Motor neuron (in vitro differentiated cells): ENCODE measurements at regions not wholly inside any gene's neighbourhood (a gene's known extent, or its start where the extent isn't known, plus 50 kb on each side); places are given as distances from the start of the nearest gene placed in this dataset.

Experiments used
- ATAC-seq, 8 experiments: fragments of 200-7000 bp; cut with Tn5 transposase; replicated peaks in 6 of 8; 2 replicates each; pipeline ENCODE4 v1.8.0; 2021; ENCODE audit warnings: mild to moderate bottlenecking in 8 of 8, moderate library complexity in 8 of 8
- H3K27ac ChIP-seq, 2 donors: fragments of 250-450 bp; sonication (Bioruptor Pico); 2 replicates each; pipeline ENCODE4 v1.9.0; 2021; ENCODE audit warnings: antibody characterized with exemption in 2 of 2, mild to moderate bottlenecking in 2 of 2, moderate library complexity in 1 of 2
- H3K4me1 ChIP-seq, 2 donors: fragments of 250-450 bp; sonication (Bioruptor Pico); replicated peaks in 1 of 2; 2 replicates each; pipeline ENCODE4 v1.6.1; 2021; ENCODE audit warnings: antibody characterized with exemption in 2 of 2, mild to moderate bottlenecking in 2 of 2, moderate library complexity in 1 of 2
- H3K4me3 ChIP-seq, 5 donors: fragments of 250-450 bp; sonication (Bioruptor Pico); 2 replicates each; pipeline ENCODE4 v1.9.0; 2021; ENCODE audit warnings: antibody characterized with exemption in 5 of 5, mild to moderate bottlenecking in 5 of 5, moderate library complexity in 4 of 5
- WGBS, 10 experiments: fragments of 450-650 bp; shearing (Covaris generic); methylation state at CpG; one replicate each; pipeline ENCODE4 v1.0.0; 2022; 5-methylcytosine and 5-hydroxymethylcytosine counted together
- in situ Hi-C, 9 experiments: fragments of 400-800 bp; cut with MboI; loops; one replicate each; pipeline ENCODE4 v1.15.0; 2021; ENCODE audit warnings: low sequenced_read_pairs in 9 of 9, low pct_unique_long_range_greater_than_20kb in 2 of 9; ENCODE audit not compliant: unreplicated experiment in 9 of 9

DNA sequence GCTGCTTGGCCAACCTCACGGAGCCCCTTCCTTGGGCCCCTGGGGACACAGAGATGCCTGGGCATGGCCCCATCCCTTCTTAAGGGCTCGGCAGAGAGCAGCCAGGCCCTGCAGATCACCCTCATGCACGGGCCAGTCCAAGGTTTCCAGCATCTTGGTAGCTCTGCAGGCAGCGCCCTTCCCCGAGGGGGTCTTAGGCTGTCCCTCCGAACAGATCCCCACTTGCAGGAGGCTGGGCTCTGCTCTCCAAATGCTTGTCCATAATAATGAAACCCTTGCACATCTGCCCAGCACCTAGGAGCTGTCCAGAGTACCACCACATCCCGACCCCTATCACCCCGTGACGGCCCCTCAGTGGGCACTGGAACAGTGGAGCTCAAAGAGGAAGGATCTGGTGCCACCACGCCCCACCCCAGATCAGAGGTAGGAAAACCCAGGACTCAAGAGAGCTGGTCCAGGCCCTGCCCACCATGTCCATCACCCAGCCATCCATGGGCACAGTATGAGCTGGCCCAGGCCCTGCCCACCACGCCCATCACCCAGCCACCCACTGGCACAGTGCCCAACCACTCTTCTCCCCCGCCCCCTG lies 92.5 kb upstream of the PRR5 start:
- WGBS, 10 experiments, result 42 to 100% (median 97%) methylated on average over 1 to 7 of the region's 12 CpGs; no CpG with 5 or more reads in 6 of the 10 experiments
- peaks cover 24% of the 10 kb centered on the region in 2 donors for H3K4me1 ChIP-seq
- ATAC-seq, result peak in 5 of 8 experiments; percentile 4 to 53 (median 31)
- in situ Hi-C loops, result loop anchor here in 1 of 9 experiments (25.0 kb wide), 1 partner anchor 522 kb away; no protein-coding TSS in a partner anchor
- no peak overlapping the region for H3K4me3 ChIP-seq
- no peak overlapping the region for H3K27ac ChIP-seq

GRCh38 chr22:44608597-44609399 lies 93.2 kb upstream of the PRR5 start:
- 20 to 51% (median 32%) methylated on average over 1 to 3 of the region's 13 CpGs; no CpG with 5 or more reads in 6 of the 10 experiments for WGBS, 10 experiments
- Histone ChIP-seq H3K27ac (no peak overlapping the region), H3K4me1 (peaks cover 24 to 25% of the 10 kb centered on the region in 2 donors), H3K4me3 (no peak overlapping the region)
- in situ Hi-C loops, result loop anchor here in 1 of 9 experiments (25.0 kb wide), 1 partner anchor 521 kb away; no protein-coding TSS in a partner anchor
- peak; percentile 66 to 86 (median 82) for ATAC-seq

GRCh38 chr22:44606126-44606525 lies 95.9 kb upstream of the PRR5 start:
- in situ Hi-C loops, result loop anchor here in 1 of 9 experiments (25.0 kb wide), 1 partner anchor 519 kb away; no protein-coding TSS in a partner anchor
- 20 to 64% (median 53%) methylated on average over 1 to 6 of the region's 12 CpGs; no CpG with 5 or more reads in 4 of the 10 experiments for WGBS, 10 experiments
- no peak overlapping the region for H3K4me3 ChIP-seq
- H3K27ac ChIP-seq, result no peak overlapping the region
- ATAC-seq, result peak in 2 of 8 experiments; percentile 22 to 23
- H3K4me1 ChIP-seq, result peaks cover 28 to 29% of the 10 kb centered on the region in 2 donors

- H3K4me1 ChIP-seq, result peaks cover 28 to 29% of the 10 kb centered on the region in 2 donors
- H3K27ac ChIP-seq, result no peak overlapping the region
- no peak overlapping the region for H3K4me3 ChIP-seq
- no peak for ATAC-seq
- in situ Hi-C loops, result loop anchor here in 1 of 9 experiments (25.0 kb wide), 1 partner anchor 518 kb away; no protein-coding TSS in a partner anchor
- WGBS, 10 experiments, result 42 to 95% (median 66%) methylated on average over 2 to 6 of the region's 9 CpGs; no CpG with 5 or more reads in 4 of the 10 experiments
Measured at GRCh38 chr22:44605486-44605885, 96.5 kb upstream of the PRR5 start.

GRCh38 chr22:44604991-44605390 lies 97.0 kb upstream of the PRR5 start:
- in situ Hi-C loops, result loop anchor here in 1 of 9 experiments (25.0 kb wide), 1 partner anchor 518 kb away; no protein-coding TSS in a partner anchor
- ATAC-seq, result peak in 1 of 8 experiments; percentile 19
- Histone ChIP-seq H3K4me3 (no peak overlapping the region), H3K4me1 (peaks cover 28 to 29% of the 10 kb centered on the region in 2 donors), H3K27ac (no peak overlapping the region)
- 60 to 100% (median 89%) methylated on average over 1 to 3 of the region's 6 CpGs; no CpG with 5 or more reads in 4 of the 10 experiments for WGBS, 10 experiments

DNA sequence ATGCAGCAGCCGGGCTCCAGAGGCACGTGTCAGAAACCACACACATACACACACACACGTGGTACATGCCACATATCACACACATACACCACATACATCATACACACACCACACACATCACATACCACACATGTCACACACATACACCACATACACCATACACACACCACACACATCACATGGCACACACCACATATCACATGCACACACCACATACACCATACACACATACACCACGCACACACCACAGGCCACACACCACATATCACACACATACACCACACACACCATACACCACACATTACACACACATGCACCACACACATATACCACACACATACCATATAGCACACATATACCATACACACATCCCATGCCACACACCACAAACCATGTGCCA lies 97.5 kb upstream of the PRR5 start:
- no peak overlapping the region for H3K4me3 ChIP-seq
- peaks cover 28 to 29% of the 10 kb centered on the region in 2 donors for H3K4me1 ChIP-seq
- 90 to 100% (median 90%) methylated on average over 2 to 3 of the region's 4 CpGs; no CpG with 5 or more reads in 7 of the 10 experiments for WGBS, 10 experiments
- ATAC-seq, result no peak
- H3K27ac ChIP-seq, result no peak overlapping the region
- in situ Hi-C loops, result loop anchor here in 1 of 9 experiments (25.0 kb wide), 1 partner anchor 517 kb away; no protein-coding TSS in a partner anchor

- ATAC-seq, result no peak
- H3K27ac ChIP-seq, result no peak overlapping the region
- peaks cover 22 to 26% of the 10 kb centered on the region in 2 donors for H3K4me1 ChIP-seq
- 61 to 92% (median 84%) methylated on average over 1 to 9 of the region's 11 CpGs; no CpG with 5 or more reads in 4 of the 10 experiments for WGBS, 10 experiments
- in situ Hi-C loops, result loop anchor here in 1 of 9 experiments (25.0 kb wide), 1 partner anchor 516 kb away; no protein-coding TSS in a partner anchor
- H3K4me3 ChIP-seq, result no peak overlapping the region
Measured at GRCh38 chr22:44603767-44604166, 98.2 kb upstream of the PRR5 start.

GRCh38 chr22:44601725-44602124 lies 100.3 kb upstream of the PRR5 start:
- Histone ChIP-seq H3K4me3 (no peak overlapping the region), H3K4me1 (peaks cover 34 to 35% of the 10 kb centered on the region in 2 donors), H3K27ac (no peak overlapping the region)
- 31 to 100% (median 82%) methylated on average over 1 to 5 of the region's 5 CpGs; no CpG with 5 or more reads in 1 of the 10 experiments for WGBS, 10 experiments
- in situ Hi-C loops, result loop anchor here in 1 of 9 experiments (25.0 kb wide), 1 partner anchor 514 kb away; no protein-coding TSS in a partner anchor
- no peak for ATAC-seq

DNA sequence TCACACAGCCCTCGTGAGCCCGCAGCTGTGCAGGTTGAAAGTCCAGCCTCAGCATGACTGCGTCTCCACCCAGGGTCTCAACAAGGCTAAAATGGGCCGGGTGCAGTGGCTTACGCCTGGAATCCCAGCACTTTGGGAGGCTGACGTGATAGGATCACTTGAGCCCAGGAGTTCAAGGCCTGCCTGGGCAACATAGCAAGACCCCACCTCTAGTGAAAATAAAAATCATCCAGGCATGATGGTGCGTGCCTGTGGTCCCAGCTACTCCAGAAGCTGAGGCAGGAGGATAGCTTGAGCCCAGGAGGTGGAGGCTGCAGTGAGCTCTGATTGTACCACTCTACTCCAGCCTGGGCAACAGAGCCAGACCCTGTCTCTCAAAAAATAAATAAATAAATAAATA lies 100.8 kb upstream of the PRR5 start:
- in situ Hi-C loops, result loop anchor here in 1 of 9 experiments (25.0 kb wide), 1 partner anchor 514 kb away; no protein-coding TSS in a partner anchor

DNA sequence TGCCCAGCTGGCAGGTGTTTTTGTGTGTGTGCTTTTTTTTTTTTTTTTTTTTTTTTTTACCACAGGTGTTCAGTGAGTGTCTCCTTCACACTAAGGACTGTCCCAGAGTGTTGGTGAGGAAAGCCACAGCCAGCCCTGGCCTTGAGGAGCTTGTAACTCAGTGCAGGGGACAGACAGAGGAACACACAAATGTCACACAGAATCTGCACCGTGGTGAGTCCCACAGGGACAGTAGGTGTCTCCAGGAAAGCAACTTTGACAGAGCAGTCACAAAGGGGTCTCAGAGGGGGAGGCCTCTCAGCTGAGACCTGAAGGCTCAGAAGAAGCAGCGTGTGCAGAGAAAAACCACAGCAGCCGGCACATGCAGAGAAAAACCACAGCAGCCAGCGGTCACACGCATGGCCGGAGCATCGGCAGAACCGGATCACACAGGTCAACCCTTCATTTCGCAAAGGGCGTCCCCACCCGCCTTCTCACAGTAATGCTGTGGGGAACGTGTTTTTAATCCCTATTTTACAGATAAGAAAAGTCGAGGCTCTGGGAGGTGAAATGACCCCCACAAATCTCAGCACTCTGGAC lies 101.7 kb upstream of the PRR5 start:
- H3K4me1 ChIP-seq, result peaks cover 36 to 40% of the 10 kb centered on the region in 2 donors

More for the DNA sequence above, 100.8 kb upstream of the PRR5 start:
- Histone ChIP-seq H3K4me1 (peaks cover 36 to 40% of the 10 kb centered on the region in 2 donors), H3K4me3 (no peak overlapping the region), H3K27ac (no peak overlapping the region)
- WGBS, 10 experiments, result 17 to 100% (median 92%) methylated on average over 1 to 6 of the region's 7 CpGs; no CpG with 5 or more reads in 3 of the 10 experiments
- ATAC-seq, result no peak

GRCh38 chr22:44599500-44600140 lies 101.6 kb upstream of the RTL6 start:
- ATAC-seq, result no peak
- H3K4me1 ChIP-seq, result peaks cover 39 to 43% of the 10 kb centered on the region in 2 donors
- in situ Hi-C loops, result loop anchor here in 1 of 9 experiments (25.0 kb wide), 1 partner anchor 512 kb away; no protein-coding TSS in a partner anchor
- H3K4me3 ChIP-seq, result no peak overlapping the region
- H3K27ac ChIP-seq, result no peak overlapping the region
- 14 to 100% (median 92%) methylated on average over 1 to 4 of the region's 11 CpGs; no CpG with 5 or more reads in 2 of the 10 experiments for WGBS, 10 experiments

More for the DNA sequence above, 101.7 kb upstream of the PRR5 start:
- no peak for ATAC-seq
- Histone ChIP-seq H3K4me3 (no peak overlapping the region), H3K27ac (no peak overlapping the region)
- in situ Hi-C loops, result loop anchor here in 1 of 9 experiments (25.0 kb wide), 1 partner anchor 513 kb away; no protein-coding TSS in a partner anchor
- WGBS, 10 experiments, result 20 to 100% (median 83%) methylated on average over 1 to 8 of the region's 13 CpGs; no CpG with 5 or more reads in 5 of the 10 experiments

DNA sequence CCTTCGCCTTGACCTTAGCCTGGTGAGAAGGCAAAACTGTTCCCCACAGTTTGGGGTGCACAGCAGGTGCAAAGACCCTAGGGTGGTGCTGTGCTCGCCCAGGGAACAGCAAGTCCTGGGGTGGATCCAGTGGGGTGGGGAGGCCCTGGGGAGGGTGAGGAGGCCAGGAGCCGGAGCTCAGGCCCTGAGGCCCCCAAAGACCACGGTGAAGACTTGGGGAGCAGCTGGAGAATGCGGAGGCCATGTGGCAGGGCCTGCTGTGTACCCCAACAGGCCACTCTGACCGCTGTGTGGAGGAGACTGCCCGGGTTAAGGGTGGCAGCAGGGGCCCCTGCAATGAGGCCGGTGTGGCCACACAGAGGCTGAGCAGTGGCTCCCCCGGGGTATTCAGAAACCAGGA lies 101.1 kb upstream of the RTL6 start:
- in situ Hi-C loops, result no loop called here
- H3K27ac ChIP-seq, result no peak overlapping the region
- WGBS, 10 experiments, result 60% methylated on average over 1 of the region's 9 CpGs; no CpG with 5 or more reads in 9 of the 10 experiments
- peaks cover 42 to 45% of the 10 kb centered on the region in 2 donors for H3K4me1 ChIP-seq
- no peak overlapping the region for H3K4me3 ChIP-seq
- ATAC-seq, result no peak
